KBM-7 (cell line): ENCODE measurements at regions not wholly inside any gene's neighbourhood (a gene's known extent, or its start where the extent isn't known, plus 50 kb on each side); places are given as distances from the start of the nearest gene placed in this dataset.
"Not testable (repeated sequence)": the region's sequence is repeated elsewhere in the genome, so short reads cannot be mapped to it uniquely, and the experiment has no call there.

Source experiments
- DNase-seq: peaks from one replicate; pipeline ENCODE4 v3.0.0-alpha.2; 2015
- in situ Hi-C: fragments of 300-500 bp; cut with MboI; formaldehyde crosslinking; loops from 2 replicates; pipeline ENCODE4 v1.14.3; 2020; ENCODE audit warnings: low sequenced_read_pairs, low pct_unique_long_range_greater_than_20kb, mixed read lengths

DNA sequence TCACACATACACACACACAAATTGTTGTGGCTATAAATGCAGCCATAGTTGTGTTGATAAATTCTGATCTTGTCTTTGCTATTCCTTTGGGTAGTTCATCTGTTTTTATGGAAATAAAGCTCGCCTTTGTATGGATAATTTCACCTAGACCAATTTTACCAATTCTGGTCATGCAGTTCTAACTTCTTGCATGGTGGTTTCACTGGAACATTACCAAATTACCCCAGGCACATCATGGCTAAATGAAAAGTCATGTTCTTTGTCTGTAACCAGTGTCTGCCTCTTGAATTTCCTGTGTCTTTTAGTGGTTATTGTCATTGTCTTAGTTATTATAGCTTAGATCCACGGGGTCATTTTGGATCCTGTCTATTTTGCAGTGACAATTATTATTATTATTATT, 50.3 kb upstream of the TMC1 start:
- in situ Hi-C loops, result no loop called here

GRCh38 chr9:72467766-72468738, 53.4 kb upstream of the TMC1 start:
- DNase-seq, result no peak
- in situ Hi-C loops, result no loop called here

More for the DNA sequence above, 50.3 kb upstream of the TMC1 start:
- DNase-seq, result no peak

GRCh38 chr9:72465593-72465984, 55.8 kb upstream of the TMC1 start:
- DNase-seq, result no peak

GRCh38 chr9:72464857-72465592, 56.4 kb upstream of the TMC1 start:
- DNase-seq, result peak; percentile 58
- in situ Hi-C loops, result no loop called here

More at GRCh38 chr9:72465593-72465984, 55.8 kb upstream of the TMC1 start:
- in situ Hi-C loops, result no loop called here

GRCh38 chr9:72462340-72462739, 59.1 kb upstream of the TMC1 start:
- DNase-seq, result no peak
- in situ Hi-C loops, result no loop called here

DNA sequence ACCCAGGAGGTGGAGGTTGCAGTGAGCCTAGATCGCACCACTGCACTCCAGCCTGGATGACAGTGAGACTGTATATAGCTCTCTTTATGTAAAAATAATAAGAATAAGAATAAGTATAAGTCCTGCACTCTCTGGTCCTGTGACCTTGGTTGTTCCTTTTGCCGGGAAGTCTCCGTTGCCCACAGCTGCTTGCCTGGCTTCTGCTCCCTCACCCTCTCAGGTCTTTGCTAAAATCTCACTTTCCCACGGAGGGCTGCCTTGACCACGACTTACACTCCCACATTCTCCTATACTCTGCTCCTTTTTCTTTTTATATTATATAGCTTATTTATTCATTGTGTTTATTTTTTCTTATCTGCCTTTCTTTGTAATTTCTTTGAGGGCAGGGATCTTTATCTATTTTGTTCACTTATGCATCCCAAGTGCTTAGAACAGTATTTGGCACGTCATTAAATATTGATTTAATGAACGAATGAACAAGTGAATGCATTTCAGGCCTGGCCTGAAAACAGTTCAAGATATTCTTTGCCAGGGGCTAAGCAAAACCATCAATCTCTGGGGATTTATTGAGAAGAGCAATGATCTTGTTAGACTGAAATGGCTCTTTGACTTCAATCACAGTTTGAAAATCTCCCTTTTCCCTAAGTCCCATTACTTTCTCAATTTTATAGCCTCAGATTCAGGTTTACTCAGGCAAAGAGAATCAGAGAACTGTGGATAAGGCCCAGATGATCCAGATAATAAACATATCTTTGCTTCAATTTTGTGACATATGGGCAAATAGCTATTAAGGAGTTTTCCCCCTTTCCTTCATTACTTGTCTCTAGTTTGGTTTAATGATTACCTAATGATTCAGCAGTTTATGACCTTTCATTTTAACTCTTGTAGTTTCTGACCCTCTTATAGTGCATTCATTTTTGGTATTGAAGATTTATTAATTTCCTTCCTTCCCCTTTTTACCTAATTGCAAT, 60.8 kb upstream of the TMC1 start:
- no peak for DNase-seq
- in situ Hi-C loops, result no loop called here

GRCh38 chr9:72459308-72459707, 62.1 kb upstream of the TMC1 start:
- DNase-seq, result no peak
- in situ Hi-C loops, result no loop called here

DNA sequence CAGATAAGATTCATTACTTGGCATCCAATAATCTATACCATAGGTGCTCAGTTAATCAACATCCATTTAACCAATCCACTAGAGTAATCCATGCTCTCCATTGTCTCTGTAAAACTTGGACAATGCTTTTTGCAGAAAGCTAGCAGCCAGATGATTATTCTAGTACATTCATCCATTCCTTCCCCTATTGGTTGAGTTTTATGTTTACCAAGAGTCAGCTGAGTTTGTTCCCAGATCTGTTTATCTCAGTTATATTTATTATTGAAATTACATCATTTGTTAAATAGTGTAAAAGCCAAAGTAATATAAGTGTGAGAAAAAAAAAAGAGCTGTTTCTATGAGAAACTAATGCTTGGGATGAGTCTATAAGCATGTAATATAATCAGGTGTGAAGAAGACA, 63.3 kb upstream of the TMC1 start:
- in situ Hi-C loops, result no loop called here
- no peak for DNase-seq

GRCh38 chr9:72457366-72457765, 64.0 kb upstream of the TMC1 start:
- DNase-seq, result no peak
- in situ Hi-C loops, result no loop called here

DNA sequence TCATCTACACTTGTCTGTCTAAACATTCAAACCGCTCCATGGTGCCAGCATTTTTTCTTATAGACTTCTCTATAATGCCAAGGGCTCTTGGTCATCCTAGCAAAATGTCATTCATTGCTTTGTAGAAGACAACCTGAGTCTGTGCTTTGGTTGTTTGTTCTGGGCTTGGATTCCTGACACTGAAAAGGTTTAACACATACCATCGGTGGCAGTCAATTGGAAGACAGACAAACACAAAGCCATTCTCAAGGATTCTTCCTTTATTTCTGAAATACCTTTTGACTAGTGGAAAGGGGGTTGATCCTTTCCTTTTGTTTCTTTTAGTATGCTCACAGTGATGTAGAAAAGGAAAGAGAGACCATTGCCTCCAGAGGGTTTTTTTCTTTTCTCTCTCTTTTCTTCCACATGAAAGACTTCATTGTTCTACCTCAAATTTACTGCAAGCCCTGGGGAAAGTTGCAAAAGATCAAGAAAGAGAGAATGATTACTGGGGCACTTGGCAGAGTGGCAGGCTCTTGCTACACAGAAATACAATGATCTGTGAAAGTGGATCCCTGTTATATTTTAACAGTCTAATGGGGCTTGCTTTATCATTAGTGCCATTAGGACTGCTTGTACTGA, 66.4 kb upstream of the TMC1 start:
- in situ Hi-C loops, result no loop called here
- no peak for DNase-seq

DNA sequence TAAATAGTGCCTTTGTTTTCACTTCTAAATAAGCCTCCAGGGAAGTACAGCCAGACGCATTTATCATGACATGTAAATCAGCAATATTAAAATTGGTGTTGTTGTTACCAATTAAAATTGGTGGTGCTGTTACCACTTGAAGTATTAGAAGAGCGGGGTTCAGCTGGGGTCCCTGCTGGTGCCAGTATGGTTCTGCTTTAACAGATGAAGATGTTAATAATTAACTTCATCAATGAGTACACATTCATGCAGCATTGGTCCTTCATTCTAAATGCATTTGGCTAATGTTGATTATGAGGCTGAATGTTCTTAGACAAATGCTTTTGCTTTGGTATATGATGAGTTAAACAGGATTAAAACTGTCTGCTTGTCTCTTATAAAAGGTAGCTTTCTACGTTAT, 67.6 kb upstream of the TMC1 start:
- in situ Hi-C loops, result no loop called here
- no peak for DNase-seq

DNA sequence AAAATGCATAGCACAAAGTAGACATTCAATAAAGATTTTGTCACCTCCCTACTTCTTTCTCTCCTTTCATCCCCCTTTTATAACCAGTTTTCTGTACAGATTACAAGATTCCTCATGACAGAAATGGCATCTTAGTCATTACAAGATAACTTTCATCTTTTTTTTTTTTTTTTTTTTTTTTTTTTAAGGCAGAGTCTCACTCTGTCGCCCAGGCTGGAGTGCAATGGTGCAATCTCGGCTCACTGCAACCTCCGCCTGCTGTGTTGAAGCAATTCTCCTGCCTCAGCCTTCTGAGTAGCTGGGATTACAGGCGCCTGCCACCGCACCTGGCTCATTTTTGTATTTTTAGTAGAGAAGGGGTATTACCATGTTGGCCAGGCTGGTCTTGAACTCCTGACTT, 75.2 kb upstream of the TMC1 start:
- in situ Hi-C loops, DNase-seq: not testable (repeated sequence)

DNA sequence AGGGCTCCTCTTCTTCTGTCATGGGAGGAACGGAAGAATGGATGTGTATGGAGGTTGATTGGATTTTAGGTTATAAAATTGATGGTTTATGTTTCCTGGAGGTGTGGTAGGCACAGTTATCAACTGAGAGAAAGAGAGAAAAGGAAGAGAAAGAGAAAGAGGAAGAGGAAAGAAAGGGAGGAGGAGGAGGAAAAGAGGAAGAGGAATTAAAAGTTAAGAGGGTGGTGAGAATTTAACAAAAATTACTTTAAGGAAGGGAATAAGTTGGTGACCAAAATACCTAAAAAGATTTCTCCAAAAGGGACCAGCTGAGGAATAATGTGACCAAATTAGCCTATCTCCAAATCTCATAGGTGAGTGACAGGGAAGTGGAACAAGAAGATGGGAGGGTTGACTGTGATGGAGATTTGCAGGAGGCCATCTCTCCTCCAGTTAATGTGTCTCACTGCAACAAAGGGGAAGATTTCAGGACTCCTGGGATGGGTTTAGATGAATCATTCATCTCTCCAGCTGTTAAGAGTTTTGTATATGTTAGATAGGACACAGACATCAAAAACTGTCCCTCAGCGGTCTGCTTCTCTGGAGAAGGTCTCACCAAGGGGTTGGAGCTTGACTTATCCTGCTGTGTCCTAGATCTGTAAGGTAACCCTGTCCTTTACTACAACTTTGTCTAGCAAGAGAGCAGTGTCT, 76.0 kb upstream of the TMC1 start:
- DNase-seq, result no peak
- in situ Hi-C loops, result no loop called here

DNA sequence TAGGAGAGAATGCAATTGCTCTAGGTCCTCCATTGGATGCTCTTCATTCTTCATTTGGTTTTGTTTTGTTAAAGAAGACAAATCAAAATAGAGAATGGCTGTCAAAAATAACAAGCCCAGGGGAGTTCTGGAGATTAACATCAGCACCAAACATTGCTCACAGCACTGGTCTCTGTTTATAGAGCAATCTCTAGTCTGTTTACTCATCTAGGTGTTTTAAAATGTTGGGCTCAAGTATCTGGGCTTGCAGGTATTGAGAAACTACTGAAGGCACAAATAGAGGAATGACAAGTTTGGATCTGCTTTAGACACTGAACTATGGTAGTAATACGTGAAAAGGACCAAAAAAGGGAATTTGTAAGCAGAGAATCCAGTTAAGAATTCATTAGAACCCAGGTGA, 77.0 kb upstream of the TMC1 start:
- in situ Hi-C loops, result no loop called here
- no peak for DNase-seq

DNA sequence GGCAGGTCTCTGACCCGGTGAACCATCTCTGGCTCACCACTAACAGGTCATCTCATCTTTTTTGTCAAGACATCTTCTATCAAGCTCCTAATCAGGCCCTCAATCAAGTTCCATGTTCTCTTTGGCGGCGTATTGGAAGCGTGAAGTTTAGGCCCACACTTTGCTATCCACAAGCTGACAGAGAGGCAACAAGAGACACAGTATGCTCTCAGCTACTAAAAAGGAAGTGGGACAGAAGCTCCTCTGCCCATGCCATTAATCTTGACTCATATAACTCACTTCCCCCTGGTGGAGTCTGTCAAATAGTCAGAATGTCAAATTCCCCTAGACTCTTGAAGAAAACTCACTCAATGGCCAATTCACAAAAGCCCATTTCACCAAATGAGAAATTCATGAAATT, 77.6 kb upstream of the TMC1 start:
- DNase-seq, result peak; percentile 68
- in situ Hi-C loops, result no loop called here

DNA sequence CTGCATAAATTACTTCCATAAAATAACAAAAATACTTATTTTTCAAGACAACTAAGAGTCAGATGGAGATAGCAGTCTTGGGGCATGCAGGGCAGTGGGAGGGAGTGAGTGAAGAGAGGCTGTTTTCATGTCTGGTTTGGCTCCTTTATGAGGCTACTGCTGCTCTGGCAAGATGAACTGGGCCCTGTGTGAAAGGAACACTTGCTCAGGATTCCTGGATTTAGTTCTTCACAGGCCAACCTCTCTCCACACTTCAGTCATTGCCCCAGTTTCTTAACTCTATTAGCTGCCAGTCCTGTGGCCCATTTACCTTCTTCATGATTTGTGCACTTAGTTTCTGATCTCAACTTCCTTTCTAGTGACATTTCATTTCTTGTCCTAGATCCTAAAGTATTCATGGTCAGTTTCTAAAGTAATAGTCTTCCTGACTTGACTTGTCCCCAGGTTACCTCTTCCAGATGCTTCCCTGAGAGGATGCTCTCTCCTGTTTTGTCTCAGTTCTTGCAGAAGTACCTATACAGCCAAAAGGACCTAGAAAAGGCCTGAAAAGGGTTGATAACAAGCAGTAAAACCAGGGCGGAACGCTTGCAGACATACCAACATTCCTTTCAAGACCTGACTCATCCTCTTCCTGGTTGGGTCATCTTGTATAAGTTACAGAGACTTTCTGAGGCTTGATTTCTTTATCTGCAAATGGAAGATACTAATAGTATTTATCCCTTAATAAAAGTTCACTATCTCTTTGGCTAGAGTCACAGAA, 77.0 kb upstream of the ZFAND5 start:
- no peak for DNase-seq
- in situ Hi-C loops, result no loop called here

GRCh38 chr9:72440992-72441847, 76.2 kb upstream of the ZFAND5 start:
- no peak for DNase-seq
- in situ Hi-C loops, result no loop called here
